Ovary (tissue), 7 donors: ENCODE measurements at regions not wholly inside any gene's neighbourhood (a gene's known extent, or its start where the extent isn't known, plus 50 kb on each side); places are given as distances from the start of the nearest gene placed in this dataset.

ENCODE experiments used
- DNase-seq, 5 donors: peaks; one replicate each; pipeline ENCODE4 v3.0.0-alpha.2; 2019 to 2020
- H3K27ac ChIP-seq, 2 donors: fragments of 200-600 bp; one replicate each; pipeline versions ENCODE4 v1.5.1 to v1.8.0; 2019 to 2022
- H3K27me3 ChIP-seq: fragments of 200-600 bp; one replicate; pipeline ENCODE4 v1.8.0; 2022
- H3K36me3 ChIP-seq: fragments of 200-600 bp; sonication (generic); one replicate; pipeline ENCODE4 v1.5.1; 2019
- H3K4me1 ChIP-seq: one replicate; pipeline ENCODE4 v1.8.1; 2013; ENCODE audit warnings: mild to moderate bottlenecking, moderate library complexity; ENCODE audit not compliant: insufficient read depth
- H3K4me3 ChIP-seq: fragments of 200-600 bp; sonication (generic); one replicate; pipeline ENCODE4 v1.5.1; 2017
- H3K9me3 ChIP-seq, 2 donors: fragments of 200-600 bp in 1 of 2; sonication (generic) in 1 of 2; one replicate each; pipeline versions ENCODE4 v1.5.1 to v1.8.1; 2013 to 2019; ENCODE audit warnings: mild to moderate bottlenecking in 1 of 2, moderate library complexity in 1 of 2
- EP300 ChIP-seq: sonication (generic); formaldehyde crosslinking; IDR thresholded peaks from one replicate; pipeline ENCODE4 v1.6.1; 2017; ENCODE audit warnings: antibody characterized with exemption
- POLR2A ChIP-seq: fragments of 450-650 bp; IDR thresholded peaks from one replicate; pipeline ENCODE4 v1.6.1; 2017; ENCODE audit warnings: antibody characterized with exemption, mild to moderate bottlenecking, moderate library complexity
- WGBS, 3 donors: extraction: QIAGEN DNeasy Blood & Tissue Kit in 1 of 3; methylation state at CpG; one replicate each; pipeline versions ENCODE4 v1.1.5 to v1.1.7; 2013 to 2017; 5-methylcytosine and 5-hydroxymethylcytosine counted together
- intact Hi-C, 4 donors: fragments of 100-400 bp; cut with DNase I; formaldehyde crosslinking; loops; one replicate each; pipeline versions ENCODE4 v1.11.0 to v1.15.1; 2022 to 2023
- TF ChIP-seq, protein P1 (sequence below), 3 donors: fragments of 450-650 bp in 2 of 3; fragments of 200-600 bp in 1 of 3; IDR thresholded peaks; one replicate each; pipeline versions ENCODE4 v1.5.1 to v1.8.0; 2016 to 2022; ENCODE audit warnings: antibody characterized with exemption in 3 of 3, mild to moderate bottlenecking in 1 of 3
- donor health status: DM: no; HTN: no; CAD: no; lungs with moderate emphysema.
- donor health status: DM: no; HTN: no; CAD: no.
- donor health status: Bipolar disorder and iron deficiency.
- donor health status: DM: no; HTN: no; CAD: no.
- donor health status: DM: yes; HTN: yes; CAD: no.

DNA sequence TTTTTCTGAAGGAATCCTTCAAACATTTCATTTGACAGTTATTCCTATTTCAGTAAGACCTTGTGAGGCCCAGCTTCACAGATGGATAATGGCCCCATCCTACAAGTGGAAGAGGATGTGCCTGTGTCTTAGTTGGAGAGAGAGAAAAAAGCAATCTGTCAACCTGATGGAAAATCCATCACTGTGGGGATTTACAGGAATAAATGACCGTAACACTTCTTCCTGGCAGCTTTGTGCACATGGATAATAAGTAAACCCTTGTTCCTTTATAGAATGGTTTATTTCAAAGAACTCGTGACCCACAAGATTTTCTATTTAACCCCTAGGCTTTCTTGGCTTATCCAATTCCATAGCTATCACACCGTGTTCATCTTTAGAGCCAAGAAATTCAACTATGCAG, 121.4 kb upstream of the PCED1B start:
- no peak for DNase-seq
- TF ChIP-seq EP300 = no peak
- TF ChIP-seq, protein P1, sequence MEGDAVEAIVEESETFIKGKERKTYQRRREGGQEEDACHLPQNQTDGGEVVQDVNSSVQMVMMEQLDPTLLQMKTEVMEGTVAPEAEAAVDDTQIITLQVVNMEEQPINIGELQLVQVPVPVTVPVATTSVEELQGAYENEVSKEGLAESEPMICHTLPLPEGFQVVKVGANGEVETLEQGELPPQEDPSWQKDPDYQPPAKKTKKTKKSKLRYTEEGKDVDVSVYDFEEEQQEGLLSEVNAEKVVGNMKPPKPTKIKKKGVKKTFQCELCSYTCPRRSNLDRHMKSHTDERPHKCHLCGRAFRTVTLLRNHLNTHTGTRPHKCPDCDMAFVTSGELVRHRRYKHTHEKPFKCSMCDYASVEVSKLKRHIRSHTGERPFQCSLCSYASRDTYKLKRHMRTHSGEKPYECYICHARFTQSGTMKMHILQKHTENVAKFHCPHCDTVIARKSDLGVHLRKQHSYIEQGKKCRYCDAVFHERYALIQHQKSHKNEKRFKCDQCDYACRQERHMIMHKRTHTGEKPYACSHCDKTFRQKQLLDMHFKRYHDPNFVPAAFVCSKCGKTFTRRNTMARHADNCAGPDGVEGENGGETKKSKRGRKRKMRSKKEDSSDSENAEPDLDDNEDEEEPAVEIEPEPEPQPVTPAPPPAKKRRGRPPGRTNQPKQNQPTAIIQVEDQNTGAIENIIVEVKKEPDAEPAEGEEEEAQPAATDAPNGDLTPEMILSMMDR (IDR thresholded peaks at IDR 0.05) = no peak
- TF ChIP-seq POLR2A = no peak
- WGBS, 3 donors = 90 to 97% (median 95%) methylated on average over 3 of the region's 3 CpGs

DNA sequence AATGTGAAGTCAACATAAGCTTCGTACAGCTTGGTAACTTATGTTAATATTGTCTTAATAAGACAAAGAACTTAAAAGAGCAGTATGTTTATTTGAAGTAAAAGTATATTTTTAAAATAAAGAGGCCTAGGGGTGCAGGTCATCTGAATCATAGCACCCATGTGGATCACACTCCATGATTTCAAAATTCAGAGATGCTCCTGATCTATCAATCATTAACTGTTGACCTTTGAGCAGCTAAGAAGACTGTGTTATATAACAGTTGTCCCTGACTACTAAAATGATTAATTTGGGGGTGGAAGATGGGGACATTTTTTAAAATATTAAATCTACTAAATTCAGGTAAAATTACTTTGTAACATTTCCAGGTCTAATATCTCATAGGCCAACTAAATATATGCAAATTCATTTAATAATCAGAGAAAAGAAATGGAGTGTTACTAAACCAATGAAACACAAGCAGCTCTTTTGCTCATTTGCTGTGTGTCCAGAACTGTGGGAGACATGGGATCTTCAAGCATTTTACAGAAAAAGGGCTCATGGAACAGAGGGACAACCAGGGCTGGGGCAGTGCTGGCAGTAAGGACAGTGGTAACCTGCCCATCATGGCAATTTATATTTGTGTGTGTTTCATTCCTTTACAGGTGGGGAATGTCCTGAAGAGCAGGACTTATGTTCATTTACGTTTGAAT, 120.7 kb upstream of the PCED1B start:
- Histone ChIP-seq H3K4me1 (no peaks in the 10 kb centered on the region), H3K9me3 (no peaks in the 10 kb centered on the region), H3K27ac (no peak overlapping the region), H3K27me3 (no peaks in the 10 kb centered on the region), H3K36me3 (no peaks in the 10 kb centered on the region), H3K4me3 (no peak overlapping the region)
- intact Hi-C loops = no loop called here
- TF ChIP-seq POLR2A (no peak), EP300 (no peak)
- TF ChIP-seq, protein P1 (IDR thresholded peaks at IDR 0.05) = no peak
- 73 to 89% (median 87%) methylated on average over 2 of the region's 2 CpGs for WGBS, 3 donors
- no peak for DNase-seq

More for the DNA sequence above, 121.4 kb upstream of the PCED1B start:
- intact Hi-C loops = no loop called here
- Histone ChIP-seq H3K36me3 (no peaks in the 10 kb centered on the region), H3K27ac (no peak overlapping the region), H3K27me3 (no peaks in the 10 kb centered on the region), H3K9me3 (no peaks in the 10 kb centered on the region), H3K4me1 (no peaks in the 10 kb centered on the region), H3K4me3 (no peak overlapping the region)

DNA sequence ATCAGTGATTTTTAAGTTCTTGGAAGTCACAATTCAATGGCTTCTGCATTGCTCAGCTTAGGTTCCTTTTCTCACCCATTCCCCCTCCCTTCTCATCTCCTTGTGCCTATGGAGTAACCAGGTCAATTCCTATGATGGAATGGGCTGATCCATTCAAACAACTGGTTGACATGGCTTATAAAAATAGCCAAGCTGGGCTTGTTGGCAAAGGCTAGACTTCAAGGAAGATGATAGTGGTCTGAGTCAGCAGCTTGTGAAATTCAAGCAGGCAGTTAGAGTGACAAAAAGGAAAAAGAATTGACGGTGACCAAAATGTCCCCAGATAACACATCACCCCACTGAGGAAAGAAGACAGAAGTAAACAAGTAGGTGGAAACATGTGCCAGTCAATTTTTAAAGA, 119.9 kb upstream of the PCED1B start:
- Histone ChIP-seq H3K36me3 (no peaks in the 10 kb centered on the region), H3K4me1 (no peaks in the 10 kb centered on the region), H3K4me3 (no peak overlapping the region), H3K9me3 (no peaks in the 10 kb centered on the region), H3K27ac (no peak overlapping the region), H3K27me3 (no peaks in the 10 kb centered on the region)
- DNase-seq = no peak
- TF ChIP-seq POLR2A (no peak), EP300 (no peak)
- TF ChIP-seq, protein P1 (IDR thresholded peaks at IDR 0.05) = no peak
- WGBS, 3 donors = 47 to 88% (median 75%) methylated on average over 1 of the region's 1 CpG
- intact Hi-C loops = no loop called here

DNA sequence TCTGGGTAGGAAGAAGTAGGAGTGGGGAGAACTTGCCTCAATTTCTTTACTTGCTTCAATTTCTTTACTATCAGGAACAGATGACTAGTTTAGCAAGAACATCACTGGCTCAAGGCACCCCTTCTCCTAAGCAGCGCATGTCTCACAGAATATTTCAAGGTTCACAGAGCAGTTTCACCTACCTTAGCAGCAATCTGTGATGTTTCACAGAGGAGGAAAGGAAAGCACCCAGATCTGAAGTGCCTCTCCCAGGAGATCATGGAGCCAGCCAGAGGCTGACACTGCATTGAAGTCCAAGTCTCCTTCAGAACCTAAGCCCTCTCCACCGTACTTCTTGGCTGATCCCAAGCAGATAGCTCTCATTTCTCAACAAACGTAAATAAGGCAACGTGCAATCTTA, 118.7 kb upstream of the PCED1B start:
- no peaks in the 10 kb centered on the region for H3K4me1 ChIP-seq
- H3K4me3 ChIP-seq = no peak overlapping the region
- H3K27me3 ChIP-seq = no peaks in the 10 kb centered on the region
- intact Hi-C loops = no loop called here
- TF ChIP-seq, protein P1 (IDR thresholded peaks at IDR 0.05) = no peak
- TF ChIP-seq EP300 (no peak), POLR2A (no peak)
- H3K9me3 ChIP-seq = no peaks in the 10 kb centered on the region
- WGBS, 3 donors = 79 to 91% (median 85%) methylated on average over 4 of the region's 4 CpGs
- H3K36me3 ChIP-seq = no peaks in the 10 kb centered on the region
- no peak for DNase-seq
- H3K27ac ChIP-seq = no peak overlapping the region
